Rectal smooth muscle tissue (tissue), 1 donor: ENCODE measurements at regions not wholly inside any gene's neighbourhood (a gene's known extent, or its start where the extent isn't known, plus 50 kb on each side); places are given as distances from the start of the nearest gene placed in this dataset.

ENCODE experiments used
- H3K27ac ChIP-seq: one replicate; pipeline ENCODE4 v1.7.0; 2013; ENCODE audit warnings: low read depth, low read length, inconsistent platforms
- H3K27me3 ChIP-seq: one replicate; pipeline ENCODE4 v1.7.0; 2013; ENCODE audit warnings: low read length; ENCODE audit not compliant: control insufficient read depth, insufficient read depth
- H3K36me3 ChIP-seq: one replicate; pipeline ENCODE4 v1.7.0; 2013; ENCODE audit warnings: low read length; ENCODE audit not compliant: control insufficient read depth, insufficient read depth
- H3K4me1 ChIP-seq: one replicate; pipeline ENCODE4 v1.7.0; 2013; ENCODE audit warnings: low read length; ENCODE audit not compliant: control insufficient read depth, insufficient read depth
- H3K4me3 ChIP-seq: one replicate; pipeline ENCODE4 v1.7.0; 2013; ENCODE audit warnings: low read length
- H3K9ac ChIP-seq: one replicate; pipeline ENCODE4 v1.7.0; 2013; ENCODE audit warnings: low read length

GRCh38 chr6:163992701-163993100 lies 578.2 kb downstream of the QKI start:
- Histone ChIP-seq H3K4me3 (no peak overlapping the region), H3K36me3 (no peaks in the 10 kb centered on the region), H3K4me1 (no peaks in the 10 kb centered on the region), H3K27me3 (no peaks in the 10 kb centered on the region), H3K9ac (no peak overlapping the region), H3K27ac (no peak overlapping the region)

DNA sequence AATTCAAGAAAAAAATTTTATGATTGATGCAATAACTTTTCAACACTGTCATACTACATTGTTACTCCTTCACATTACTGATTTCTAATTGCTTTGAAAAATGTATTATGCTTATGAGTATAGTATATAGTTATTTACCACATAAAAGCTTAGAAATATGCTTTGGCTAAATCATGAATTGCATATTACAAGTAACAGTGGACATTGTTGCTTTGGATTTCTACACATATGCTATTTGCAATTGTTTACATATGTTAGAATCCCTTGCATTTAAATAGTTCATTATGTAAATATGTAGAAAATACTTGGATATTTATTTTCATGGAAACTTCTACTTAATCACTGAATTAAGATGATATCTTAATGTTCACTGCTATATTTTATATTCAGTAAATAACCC lies 577.5 kb downstream of the QKI start:
- Histone ChIP-seq H3K9ac (no peak overlapping the region), H3K27me3 (no peaks in the 10 kb centered on the region), H3K4me1 (no peaks in the 10 kb centered on the region), H3K4me3 (no peak overlapping the region), H3K36me3 (no peaks in the 10 kb centered on the region), H3K27ac (no peak overlapping the region)

DNA sequence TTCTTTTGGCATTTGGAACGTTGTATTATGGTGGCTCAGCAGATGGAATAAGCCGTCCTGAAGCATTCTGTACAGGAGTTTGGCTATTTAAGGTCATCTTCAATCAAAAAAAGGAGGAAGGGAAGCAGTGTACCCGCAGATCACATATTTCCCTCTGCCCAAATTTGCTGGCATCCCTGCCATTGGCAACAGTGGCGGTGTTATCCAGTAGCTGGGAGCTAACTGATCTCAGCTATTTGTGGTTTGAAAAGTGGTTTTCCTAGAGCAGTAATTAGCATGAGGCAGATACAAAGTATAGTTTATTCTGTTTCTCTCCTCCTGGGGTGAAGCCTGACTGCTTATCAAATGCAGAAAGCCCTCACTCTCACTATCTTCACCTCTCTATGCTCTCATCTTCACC lies 576.8 kb downstream of the QKI start:
- Histone ChIP-seq H3K27me3 (no peaks in the 10 kb centered on the region), H3K4me1 (no peaks in the 10 kb centered on the region), H3K36me3 (no peaks in the 10 kb centered on the region), H3K4me3 (no peak overlapping the region), H3K9ac (no peak overlapping the region), H3K27ac (no peak overlapping the region)

DNA sequence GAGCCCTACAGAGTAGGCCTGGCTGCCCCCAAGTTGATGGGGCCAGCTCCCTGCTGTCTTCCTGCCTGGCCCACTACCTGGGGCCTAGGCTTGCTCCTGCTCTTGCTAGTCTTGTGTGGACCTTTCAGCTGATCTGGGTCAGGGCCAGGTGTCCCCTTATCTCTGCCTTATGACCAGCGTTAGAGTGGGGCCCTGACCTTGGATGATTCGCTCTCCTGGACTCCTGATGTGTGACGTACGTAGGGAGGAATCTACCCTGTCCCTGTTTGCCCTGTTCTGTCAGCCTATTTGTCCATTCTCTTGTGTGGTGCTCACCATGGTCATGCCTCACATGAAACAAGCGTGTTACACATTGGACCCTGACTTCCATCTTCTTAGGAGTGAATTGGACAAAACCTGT lies 571.8 kb downstream of the QKI start:
- Histone ChIP-seq H3K4me3 (no peak overlapping the region), H3K27me3 (no peaks in the 10 kb centered on the region), H3K9ac (no peak overlapping the region), H3K4me1 (no peaks in the 10 kb centered on the region), H3K36me3 (no peaks in the 10 kb centered on the region), H3K27ac (no peak overlapping the region)

DNA sequence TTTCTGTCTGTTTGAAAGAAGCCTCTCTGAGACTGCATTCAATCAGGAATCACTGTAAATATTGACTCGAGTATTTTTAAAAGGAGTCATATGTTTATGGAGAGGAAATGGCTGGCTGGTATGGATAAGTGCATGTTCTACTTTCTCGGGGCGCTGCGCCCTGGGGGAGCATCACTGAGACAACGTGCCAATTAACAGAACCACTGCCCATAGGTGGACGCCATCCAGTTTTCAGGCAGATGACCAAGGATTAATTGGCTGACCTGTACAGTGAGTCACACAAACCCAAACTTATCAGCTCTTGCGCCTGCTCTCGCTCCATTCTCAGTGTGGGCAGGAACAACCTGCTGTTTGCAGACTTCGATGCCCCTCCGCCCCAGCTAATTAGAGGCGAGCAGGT lies 571.2 kb downstream of the QKI start:
- no peak overlapping the region for H3K27ac ChIP-seq
- H3K4me1 ChIP-seq: no peaks in the 10 kb centered on the region
- H3K4me3 ChIP-seq: no peak overlapping the region
- no peak overlapping the region for H3K9ac ChIP-seq
- H3K36me3 ChIP-seq: no peaks in the 10 kb centered on the region
- no peaks in the 10 kb centered on the region for H3K27me3 ChIP-seq

DNA sequence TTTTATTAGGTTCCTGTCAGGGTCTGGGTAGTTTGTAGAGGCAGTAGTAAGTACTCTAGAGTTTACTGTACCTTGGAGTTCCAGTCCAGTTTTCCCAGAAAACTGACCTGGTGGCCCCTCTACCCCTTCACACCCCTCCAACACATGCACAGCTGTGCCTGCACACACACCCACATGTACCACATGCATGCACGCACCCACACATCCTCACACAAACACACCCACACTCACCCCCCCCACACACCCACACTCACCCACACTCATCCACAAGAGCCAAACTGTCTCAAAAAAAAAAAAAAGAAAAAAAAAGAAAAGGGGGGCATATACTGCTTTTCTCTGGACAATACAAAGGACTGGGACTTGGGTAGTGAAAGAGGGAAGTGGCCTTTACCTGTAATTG lies 570.5 kb downstream of the QKI start:
- Histone ChIP-seq H3K36me3 (no peaks in the 10 kb centered on the region), H3K4me3 (no peak overlapping the region), H3K9ac (no peak overlapping the region), H3K4me1 (no peaks in the 10 kb centered on the region), H3K27me3 (no peaks in the 10 kb centered on the region), H3K27ac (no peak overlapping the region)

GRCh38 chr6:163984124-163984936 lies 569.8 kb downstream of the QKI start:
- H3K4me3 ChIP-seq: no peak overlapping the region
- no peak overlapping the region for H3K9ac ChIP-seq
- no peaks in the 10 kb centered on the region for H3K27me3 ChIP-seq
- no peak overlapping the region for H3K27ac ChIP-seq
- no peaks in the 10 kb centered on the region for H3K36me3 ChIP-seq
- no peaks in the 10 kb centered on the region for H3K4me1 ChIP-seq

DNA sequence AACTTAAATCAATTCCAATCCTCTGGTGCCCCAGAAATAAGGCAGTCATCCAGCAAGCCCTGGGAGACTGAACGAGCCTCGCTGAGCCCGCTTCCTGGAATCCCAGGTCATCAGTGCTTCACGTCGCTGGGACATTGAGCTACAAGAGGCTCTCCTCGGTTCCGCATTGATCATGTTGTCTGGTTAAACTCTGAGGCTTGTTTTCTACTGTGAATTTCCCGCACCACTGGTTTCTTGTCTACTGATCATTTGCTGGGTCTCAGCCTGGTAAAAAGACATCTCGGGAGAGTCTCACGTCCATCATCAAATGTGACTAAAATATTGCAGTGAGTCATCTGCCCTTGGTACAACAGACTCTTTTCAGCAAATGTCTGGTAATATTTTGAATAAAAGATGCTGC lies 569.2 kb downstream of the QKI start:
- Histone ChIP-seq H3K36me3 (no peaks in the 10 kb centered on the region), H3K27me3 (no peaks in the 10 kb centered on the region), H3K27ac (no peak overlapping the region), H3K4me3 (no peak overlapping the region), H3K4me1 (no peaks in the 10 kb centered on the region), H3K9ac (no peak overlapping the region)

DNA sequence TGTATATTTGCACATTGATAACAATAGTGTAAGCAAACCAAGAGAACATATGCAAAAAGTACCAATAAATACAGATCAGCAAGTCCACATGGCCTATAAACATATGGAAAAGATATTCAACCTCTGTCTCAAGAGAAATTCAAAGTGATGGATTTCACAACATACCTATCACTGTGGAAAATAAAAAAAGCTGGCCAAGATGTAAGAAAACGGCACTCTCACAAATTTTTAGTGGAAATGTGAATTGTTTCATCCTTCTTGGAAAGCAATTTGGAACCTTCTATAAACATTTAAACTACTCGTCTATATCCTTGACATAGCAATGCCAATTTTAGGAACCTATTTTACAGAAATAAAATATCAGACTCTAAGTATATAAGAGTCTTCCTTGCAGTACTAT lies 559.8 kb downstream of the QKI start:
- H3K27me3 ChIP-seq: no peaks in the 10 kb centered on the region
- no peaks in the 10 kb centered on the region for H3K36me3 ChIP-seq
- no peaks in the 10 kb centered on the region for H3K4me1 ChIP-seq
- no peak overlapping the region for H3K9ac ChIP-seq
- no peak overlapping the region for H3K4me3 ChIP-seq
- H3K27ac ChIP-seq: no peak overlapping the region

- Histone ChIP-seq H3K36me3 (no peaks in the 10 kb centered on the region), H3K4me1 (no peaks in the 10 kb centered on the region), H3K9ac (no peak overlapping the region), H3K27ac (no peak overlapping the region), H3K27me3 (no peaks in the 10 kb centered on the region), H3K4me3 (no peak overlapping the region)
Measured at GRCh38 chr6:163971841-163972838, 557.6 kb downstream of the QKI start.

DNA sequence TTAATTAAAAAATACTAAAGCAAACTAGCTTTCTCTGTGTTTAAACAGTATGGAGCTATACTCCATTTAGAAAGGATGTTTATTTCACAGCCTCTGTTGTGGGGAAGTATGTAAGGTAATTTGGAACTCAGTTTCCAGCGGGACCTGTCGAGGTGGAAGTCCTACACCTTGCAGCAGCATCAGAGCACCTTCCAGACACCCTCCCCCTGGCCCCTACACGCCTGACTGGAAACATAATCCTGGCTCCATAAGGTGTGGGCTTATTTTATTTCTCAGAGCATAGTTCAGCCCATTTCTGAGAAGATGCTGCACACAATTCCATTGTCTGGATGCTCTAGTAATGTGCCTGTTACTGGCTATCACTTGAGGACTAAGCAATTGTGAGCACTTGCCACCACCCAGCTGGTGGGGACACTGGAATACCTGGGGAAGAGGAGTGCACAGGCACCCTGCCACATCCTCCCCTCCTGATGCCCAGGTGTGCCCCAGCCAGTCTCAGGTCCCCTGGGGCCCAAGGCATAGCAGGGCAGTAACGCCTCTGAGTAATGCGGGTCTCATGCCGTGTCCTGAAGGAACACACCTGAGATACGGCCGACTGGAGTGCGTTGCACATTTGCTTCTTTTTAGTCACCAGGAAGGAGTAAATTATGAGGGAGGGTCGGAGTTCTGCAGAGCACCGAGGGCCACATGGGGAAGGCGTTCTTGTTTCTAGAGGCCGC lies 556.5 kb downstream of the QKI start:
- Histone ChIP-seq H3K27ac (no peak overlapping the region), H3K4me1 (peaks cover 3% of the 10 kb centered on the region), H3K4me3 (no peak overlapping the region), H3K9ac (no peak overlapping the region), H3K27me3 (no peaks in the 10 kb centered on the region), H3K36me3 (no peaks in the 10 kb centered on the region)
